Lung (tissue), 11 donors: ENCODE measurements at regions not wholly inside any gene's neighbourhood (a gene's known extent, or its start where the extent isn't known, plus 50 kb on each side); places are given as distances from the start of the nearest gene placed in this dataset.

Source experiments
- ATAC-seq: fragments of 200-7000 bp; cut with Tn5 transposase; one replicate; pipeline ENCODE4 v1.9.1; 2020; ENCODE audit warnings: moderate number of reproducible peaks; ENCODE audit not compliant: insufficient read depth, low FRiP score
- DNase-seq, 3 donors: peaks; one replicate each; pipeline ENCODE4 v3.0.0-alpha.2; 2013 to 2017
- H3K27ac ChIP-seq, 2 donors: one replicate each; pipeline ENCODE4 v1.5.1; 2013; ENCODE audit warnings: mild to moderate bottlenecking in 2 of 2, moderate library complexity in 2 of 2, control low read depth in 1 of 2, inconsistent platforms in 1 of 2, low read depth in 1 of 2, low read length in 1 of 2
- H3K27me3 ChIP-seq, 3 donors: one replicate each; pipeline ENCODE4 v1.5.1; 2013; ENCODE audit warnings: low read length in 2 of 3; ENCODE audit not compliant: control insufficient read depth in 3 of 3, insufficient read depth in 3 of 3
- H3K36me3 ChIP-seq, 4 donors: one replicate each; pipeline ENCODE4 v1.5.1; 2013; ENCODE audit warnings: low read length in 4 of 4, mild to moderate bottlenecking in 1 of 4, moderate library complexity in 1 of 4; ENCODE audit not compliant: control insufficient read depth in 4 of 4, insufficient read depth in 4 of 4
- H3K4me1 ChIP-seq, 5 donors: one replicate each; pipeline ENCODE4 v1.5.1; 2013; ENCODE audit warnings: low read length in 5 of 5, mild to moderate bottlenecking in 2 of 5, moderate library complexity in 1 of 5; ENCODE audit not compliant: control insufficient read depth in 5 of 5, insufficient read depth in 5 of 5
- H3K4me3 ChIP-seq: one replicate; pipeline ENCODE4 v1.5.1; 2013; ENCODE audit warnings: mild to moderate bottlenecking, control low read depth, moderate library complexity
- H3K9ac ChIP-seq, 2 donors: one replicate each; pipeline ENCODE4 v1.5.1; 2013; ENCODE audit warnings: low read length in 2 of 2, control low read depth in 1 of 2; ENCODE audit not compliant: insufficient read depth in 1 of 2
- H3K9me3 ChIP-seq, 4 donors: one replicate each; pipeline ENCODE4 v1.5.1; 2013; ENCODE audit warnings: low read length in 3 of 4, mild to moderate bottlenecking in 1 of 4, moderate library complexity in 1 of 4; ENCODE audit not compliant: control insufficient read depth in 4 of 4, insufficient read depth in 3 of 4
- CTCF ChIP-seq: IDR thresholded peaks from 2 replicates; pipeline ENCODE4 v1.5.1; 2012; ENCODE audit warnings: mild to moderate bottlenecking; ENCODE audit errors: control extremely low read depth, extremely low read depth
- WGBS, 2 donors: extraction: QIAGEN DNeasy Blood & Tissue Kit; methylation state at CpG; one replicate each; pipeline ENCODE4 v1.1.7; 2013; 5-methylcytosine and 5-hydroxymethylcytosine counted together
- donor health status: control.
- donor health status: control.
- donor health status: Bipolar disorder and iron deficiency.
- donor health status: healthy.
- donor health status: DM: yes; HTN: yes; CAD: no.

DNA sequence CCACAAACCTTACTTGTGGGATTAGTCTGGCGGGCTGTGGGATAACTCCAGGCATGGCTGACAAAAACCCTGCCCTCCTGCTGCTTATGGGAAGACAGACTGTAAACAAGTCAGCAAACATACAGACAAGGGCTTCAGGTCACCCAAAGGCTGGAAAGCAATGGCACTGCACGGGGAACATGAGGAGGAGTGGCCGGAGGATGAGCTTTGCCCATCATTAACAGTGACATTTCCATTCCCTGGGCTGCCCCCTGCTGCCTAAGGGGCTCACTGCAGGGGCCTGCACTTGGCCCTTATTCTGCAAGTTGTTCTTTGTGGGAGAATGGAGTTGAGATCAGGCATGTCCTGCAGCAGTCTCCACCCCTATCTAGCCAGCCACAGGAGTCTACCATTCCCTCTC, 91.3 kb downstream of the UQCRFS1 start:
- WGBS, 2 donors: 38 to 43% methylated on average over 3 of the region's 3 CpGs
- ATAC-seq (peak; percentile 27), DNase-seq (no peak)
- no peak for TF ChIP-seq CTCF
- H3K9ac ChIP-seq: no peak overlapping the region
- H3K4me1 ChIP-seq: no peaks in the 10 kb centered on the region
- no peak overlapping the region for H3K4me3 ChIP-seq
- no peaks in the 10 kb centered on the region for H3K36me3 ChIP-seq
- H3K27me3 ChIP-seq: peaks cover 0 to 3% (median 0%) of the 10 kb centered on the region in 3 donors
- H3K27ac ChIP-seq: no peak overlapping the region
- peaks cover 0 to 8% (median 0%) of the 10 kb centered on the region in 4 donors for H3K9me3 ChIP-seq

- WGBS, 2 donors: 48 to 72% methylated on average over 6 of the region's 6 CpGs
These were observed 92.5 kb downstream of the UQCRFS1 start for GRCh38 chr19:29120466-29120865.

DNA sequence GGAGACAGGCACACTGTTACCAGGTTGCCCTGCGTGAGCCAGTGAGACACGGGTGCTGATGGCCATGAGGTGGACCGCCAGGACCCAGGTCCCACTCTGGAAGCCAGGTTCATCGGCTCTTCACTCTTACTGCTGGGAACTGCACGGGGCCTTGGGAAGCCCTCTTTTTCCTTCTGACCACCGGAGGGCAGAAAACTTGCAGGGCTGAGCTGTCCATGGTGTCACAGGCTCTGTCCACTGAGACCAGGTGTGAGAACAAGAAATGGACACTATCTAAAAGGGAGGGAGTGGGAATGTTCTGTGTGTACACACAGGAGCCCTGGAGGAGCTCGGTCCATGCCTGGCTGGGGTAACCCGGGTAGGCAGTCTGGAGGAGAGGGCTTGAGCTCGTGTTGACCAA, 93.4 kb downstream of the UQCRFS1 start:
- Histone ChIP-seq H3K27me3 (peaks cover 0 to 3% (median 0%) of the 10 kb centered on the region in 3 donors), H3K4me3 (no peak overlapping the region), H3K27ac (no peak overlapping the region), H3K4me1 (no peaks in the 10 kb centered on the region), H3K9ac (no peak overlapping the region), H3K9me3 (peaks cover 0 to 4% (median 0%) of the 10 kb centered on the region in 4 donors), H3K36me3 (no peaks in the 10 kb centered on the region)
- DNase-seq (peak; percentile 1 to 20 (median 1)), ATAC-seq (no peak)
- TF ChIP-seq CTCF: no peak
- 56 to 61% methylated on average over 9 of the region's 9 CpGs for WGBS, 2 donors

More at GRCh38 chr19:29120466-29120865, 92.5 kb downstream of the UQCRFS1 start:
- no peak overlapping the region for H3K4me3 ChIP-seq
- no peak overlapping the region for H3K27ac ChIP-seq
- peaks cover 0 to 3% (median 0%) of the 10 kb centered on the region in 3 donors for H3K27me3 ChIP-seq
- H3K9me3 ChIP-seq: peaks cover 0 to 4% (median 0%) of the 10 kb centered on the region in 4 donors
- H3K36me3 ChIP-seq: no peaks in the 10 kb centered on the region
- no peak for DNase-seq
- no peak for ATAC-seq
- no peak for TF ChIP-seq CTCF
- H3K9ac ChIP-seq: no peak overlapping the region
- H3K4me1 ChIP-seq: no peaks in the 10 kb centered on the region

DNA sequence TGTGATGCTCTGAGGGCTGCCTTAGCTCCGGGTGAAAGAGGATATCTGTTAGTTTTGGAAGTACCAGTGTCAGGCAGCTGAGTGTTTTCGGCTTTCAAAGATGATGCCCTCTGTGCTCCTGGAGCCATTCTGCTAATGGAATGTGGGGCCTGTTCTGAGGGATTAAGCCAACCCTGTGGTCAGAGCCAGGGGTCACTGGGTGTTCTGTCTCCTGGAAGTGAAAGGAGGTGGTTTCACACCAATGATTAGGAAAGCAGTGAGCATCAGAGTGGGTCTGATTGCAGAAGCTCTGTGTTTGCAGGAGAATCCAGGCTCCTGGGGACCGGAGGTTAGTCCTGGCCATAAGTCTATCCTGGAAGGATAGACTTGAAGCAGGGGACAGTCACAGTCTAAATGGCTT, 94.6 kb downstream of the UQCRFS1 start:
- DNase-seq (no peak), ATAC-seq (no peak)
- no peak overlapping the region for H3K9ac ChIP-seq
- H3K4me1 ChIP-seq: no peaks in the 10 kb centered on the region
- peaks cover 0 to 2% (median 0%) of the 10 kb centered on the region in 4 donors for H3K9me3 ChIP-seq
- peaks cover 0 to 3% (median 0%) of the 10 kb centered on the region in 3 donors for H3K27me3 ChIP-seq
- no peaks in the 10 kb centered on the region for H3K36me3 ChIP-seq
- H3K4me3 ChIP-seq: no peak overlapping the region
- TF ChIP-seq CTCF: no peak
- H3K27ac ChIP-seq: no peak overlapping the region
- WGBS, 2 donors: 37 to 41% methylated on average over 3 of the region's 3 CpGs
